ENCODE measurements at regions not wholly inside any gene's neighbourhood (a gene's known extent, or its start where the extent isn't known, plus 50 kb on each side); places are given as distances from the start of the nearest gene placed in this dataset.
"Not testable (repeated sequence)": the region's sequence is repeated elsewhere in the genome, so short reads cannot be mapped to it uniquely, and the experiment has no call there.

DNA sequence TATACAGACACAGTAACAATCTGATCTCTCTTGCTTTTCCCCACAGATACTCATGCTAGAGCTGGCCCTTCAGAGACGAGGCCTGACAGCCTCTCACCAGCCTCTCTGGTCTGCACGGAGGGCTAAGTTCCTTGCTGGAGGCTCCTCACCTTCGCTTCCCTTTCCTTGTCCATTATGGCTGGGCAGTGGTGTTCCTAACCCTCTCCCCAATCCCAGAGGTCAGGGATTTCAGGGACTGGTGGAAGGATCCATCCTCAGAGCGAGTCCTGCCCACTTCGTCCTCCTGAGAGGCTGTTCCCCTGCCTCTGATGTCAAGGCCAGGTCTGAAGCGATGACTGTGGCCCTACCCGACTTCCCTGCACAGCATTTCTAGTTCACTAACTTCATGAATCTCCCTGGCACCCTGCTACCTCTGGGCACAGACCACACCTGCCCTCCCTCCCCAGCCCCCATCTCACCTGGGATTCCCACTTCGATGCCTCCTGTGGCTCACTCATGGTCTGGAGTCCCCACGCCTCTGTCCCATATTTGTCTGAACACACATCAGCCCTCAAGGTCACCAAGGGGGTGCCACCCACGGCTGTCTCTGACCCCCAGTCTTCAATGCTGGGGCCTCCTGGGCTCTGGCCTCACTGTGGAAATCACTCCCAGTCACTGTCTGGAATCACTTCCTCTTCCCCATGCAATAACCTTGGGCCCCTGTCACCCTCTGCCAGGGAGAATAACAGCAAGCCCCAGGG is 124.9 kb upstream of the PRR20G start:
- Histone ChIP-seq H3K79me2 (ENCODE audit: control insufficient read depth, insufficient read depth, low read length) (no peaks in the 10 kb centered on the region), H3K4me1 (ENCODE audit: control insufficient read depth in 2 of 2, insufficient read depth in 2 of 2, low read length in 2 of 2) (no peaks in the 10 kb centered on the region), H3K4me3 (ENCODE audit: control extremely low read depth in 1 of 5, extremely low read depth in 1 of 5, insufficient read depth in 1 of 5, low read depth in 2 of 5, low read length in 4 of 5) (no peak overlapping the region), H2AFZ (ENCODE audit: insufficient read depth, low read depth, low read length, poor library complexity, severe bottlenecking) (no peak overlapping the region), H3K4me2 (replicated peaks; ENCODE audit: low read depth, low read length, poor library complexity, severe bottlenecking) (no peak overlapping the region), H3K27me3 (replicated peaks in 1 of 4; ENCODE audit: control extremely low read depth in 1 of 4, control insufficient read depth in 3 of 4, insufficient read depth in 4 of 4, low read length in 3 of 4) (peaks cover 0 to 10% (median 2%) of the 10 kb centered on the region in 4 experiments), H4K20me1 (ENCODE audit: control insufficient read depth, insufficient read depth, low read length, poor library complexity, severe bottlenecking) (no peaks in the 10 kb centered on the region), H3K36me3 (replicated peaks in 1 of 2; ENCODE audit: control extremely low read depth in 1 of 2, control insufficient read depth in 1 of 2, extremely low read depth in 1 of 2, insufficient read depth in 2 of 2, low read length in 1 of 2) (no peaks in the 10 kb centered on the region), H3K9me3 (ENCODE audit: control extremely low read depth in 1 of 3, control insufficient read depth in 2 of 3, insufficient read depth in 1 of 3, low read length in 2 of 3) (no peaks in the 10 kb centered on the region), H3K9ac (ENCODE audit: low read length) (no peak overlapping the region), H3K27ac (ENCODE audit: low read length in 2 of 2) (no peak overlapping the region)
- Mint-ChIP-seq H3K27ac (no peak overlapping the region), H3K4me1 (no peaks in the 10 kb centered on the region), H3K4me3 (no peak overlapping the region), H3K9me3 (ENCODE audit: insufficient read depth) (no peaks in the 10 kb centered on the region), H3K27me3 (peaks cover 46% of the 10 kb centered on the region)
- TF ChIP-seq, protein P1, sequence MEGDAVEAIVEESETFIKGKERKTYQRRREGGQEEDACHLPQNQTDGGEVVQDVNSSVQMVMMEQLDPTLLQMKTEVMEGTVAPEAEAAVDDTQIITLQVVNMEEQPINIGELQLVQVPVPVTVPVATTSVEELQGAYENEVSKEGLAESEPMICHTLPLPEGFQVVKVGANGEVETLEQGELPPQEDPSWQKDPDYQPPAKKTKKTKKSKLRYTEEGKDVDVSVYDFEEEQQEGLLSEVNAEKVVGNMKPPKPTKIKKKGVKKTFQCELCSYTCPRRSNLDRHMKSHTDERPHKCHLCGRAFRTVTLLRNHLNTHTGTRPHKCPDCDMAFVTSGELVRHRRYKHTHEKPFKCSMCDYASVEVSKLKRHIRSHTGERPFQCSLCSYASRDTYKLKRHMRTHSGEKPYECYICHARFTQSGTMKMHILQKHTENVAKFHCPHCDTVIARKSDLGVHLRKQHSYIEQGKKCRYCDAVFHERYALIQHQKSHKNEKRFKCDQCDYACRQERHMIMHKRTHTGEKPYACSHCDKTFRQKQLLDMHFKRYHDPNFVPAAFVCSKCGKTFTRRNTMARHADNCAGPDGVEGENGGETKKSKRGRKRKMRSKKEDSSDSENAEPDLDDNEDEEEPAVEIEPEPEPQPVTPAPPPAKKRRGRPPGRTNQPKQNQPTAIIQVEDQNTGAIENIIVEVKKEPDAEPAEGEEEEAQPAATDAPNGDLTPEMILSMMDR (IDR thresholded peaks at IDR 0.05) = no peak
- no peak for TF ChIP-seq EZH2 (IDR thresholded peaks at IDR 0.05; ENCODE audit: borderline replicate concordance, insufficient read depth, low read depth, low read length, poor library complexity, severe bottlenecking)
- DNase-seq (no peak), ATAC-seq (ENCODE audit: low read depth) (no peak)
- POLR2A ChIA-PET = no interaction called here
- CTCF ChIA-PET = no interaction called here
- intact Hi-C loops (cut with micrococcal nuclease) = no loop called here
- WGBS (ENCODE audit: insufficient coverage) = 83% methylated on average over 10 of the region's 10 CpGs

DNA sequence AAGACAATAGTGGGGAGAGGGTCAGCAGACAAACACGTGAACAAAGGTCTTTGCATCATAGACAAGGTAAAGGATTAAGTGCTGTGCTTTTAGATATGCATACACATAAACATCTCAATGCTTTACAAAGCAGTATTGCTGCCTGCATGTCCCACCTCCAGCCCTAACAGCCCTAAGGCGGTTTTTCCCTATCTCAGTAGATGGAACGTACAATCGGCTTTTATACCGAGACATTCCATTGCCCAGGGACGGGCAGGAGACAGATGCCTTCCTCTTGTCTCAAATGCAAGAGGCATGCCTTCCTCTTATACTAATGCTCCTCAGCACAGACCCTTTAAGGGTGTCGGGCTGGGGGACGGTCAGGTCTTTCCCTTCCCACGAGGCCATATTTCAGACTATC is 124.0 kb upstream of the PRR20G start:
- H3K79me2 ChIP-seq (ENCODE audit: control insufficient read depth, insufficient read depth, low read length); CTCF ChIA-PET; H3K36me3 ChIP-seq (replicated peaks in 1 of 2; ENCODE audit: control extremely low read depth in 1 of 2, control insufficient read depth in 1 of 2, extremely low read depth in 1 of 2, insufficient read depth in 2 of 2, low read length in 1 of 2); H3K9me3 ChIP-seq (ENCODE audit: control extremely low read depth in 1 of 3, control insufficient read depth in 2 of 3, insufficient read depth in 1 of 3, low read length in 2 of 3); H3K4me2 ChIP-seq (replicated peaks; ENCODE audit: low read depth, low read length, poor library complexity, severe bottlenecking); H2AFZ ChIP-seq (ENCODE audit: insufficient read depth, low read depth, low read length, poor library complexity, severe bottlenecking); H4K20me1 ChIP-seq (ENCODE audit: control insufficient read depth, insufficient read depth, low read length, poor library complexity, severe bottlenecking); H3K4me1 ChIP-seq (ENCODE audit: control insufficient read depth in 2 of 2, insufficient read depth in 2 of 2, low read length in 2 of 2); H3K9ac ChIP-seq (ENCODE audit: low read length); intact Hi-C loops (cut with micrococcal nuclease); H3K27ac ChIP-seq (ENCODE audit: low read length in 2 of 2); ATAC-seq (ENCODE audit: low read depth); H3K4me3 ChIP-seq (ENCODE audit: control extremely low read depth in 1 of 5, extremely low read depth in 1 of 5, insufficient read depth in 1 of 5, low read depth in 2 of 5, low read length in 4 of 5); H3K9me3 Mint-ChIP-seq (ENCODE audit: insufficient read depth); H3K27ac Mint-ChIP-seq; H3K4me3 Mint-ChIP-seq; POLR2A ChIA-PET; DNase-seq; H3K4me1 Mint-ChIP-seq; H3K27me3 ChIP-seq (replicated peaks in 1 of 4; ENCODE audit: control extremely low read depth in 1 of 4, control insufficient read depth in 3 of 4, insufficient read depth in 4 of 4, low read length in 3 of 4): not testable (repeated sequence)
- peaks cover 44% of the 10 kb centered on the region for H3K27me3 Mint-ChIP-seq
- 76% methylated on average over 3 of the region's 9 CpGs for WGBS (ENCODE audit: insufficient coverage)
